Epithelial cell of esophagus (primary cell): ENCODE measurements at regions not wholly inside any gene's neighbourhood (a gene's known extent, or its start where the extent isn't known, plus 50 kb on each side); places are given as distances from the start of the nearest gene placed in this dataset.

ENCODE experiments used
- DNase-seq: peaks from one replicate; pipeline ENCODE4 v3.0.0; 2010; ENCODE audit warnings: low read depth
- H3K4me3 ChIP-seq: 2 replicates; pipeline ENCODE4 v1.5.1; 2011; ENCODE audit warnings: mild to moderate bottlenecking, low read length, control low read depth
- CTCF ChIP-seq: IDR thresholded peaks from 2 replicates; pipeline ENCODE4 v1.5.1; 2011; ENCODE audit warnings: low read depth, mild to moderate bottlenecking, low read length, control low read depth, inconsistent platforms; ENCODE audit not compliant: insufficient read depth; ENCODE audit errors: missing control alignments

- DNase-seq: no peak
- H3K4me3 ChIP-seq: no peak overlapping the region
- TF ChIP-seq CTCF: no peak
These were observed 118.7 kb upstream of the BARHL2 start for GRCh38 chr1:90835661-90836344.

- no peak for DNase-seq
- TF ChIP-seq CTCF: no peak
- H3K4me3 ChIP-seq: no peak overlapping the region
These were observed 118.0 kb upstream of the BARHL2 start for GRCh38 chr1:90834886-90835660.

GRCh38 chr1:90834354-90834885 is 117.3 kb upstream of the BARHL2 start:
- TF ChIP-seq CTCF: no peak
- DNase-seq: no peak
- H3K4me3 ChIP-seq: no peak overlapping the region

GRCh38 chr1:90833466-90834110 is 116.5 kb upstream of the BARHL2 start:
- DNase-seq: no peak
- TF ChIP-seq CTCF: no peak
- H3K4me3 ChIP-seq: no peak overlapping the region

GRCh38 chr1:90831910-90832309 is 114.8 kb upstream of the BARHL2 start:
- no peak for TF ChIP-seq CTCF
- H3K4me3 ChIP-seq: no peak overlapping the region
- no peak for DNase-seq

- TF ChIP-seq CTCF: no peak
- H3K4me3 ChIP-seq: no peak overlapping the region
- DNase-seq: no peak
These were observed 109.7 kb upstream of the BARHL2 start for GRCh38 chr1:90826834-90827233.
